ENCODE measurements at regions not wholly inside any gene's neighbourhood (a gene's known extent, or its start where the extent isn't known, plus 50 kb on each side); places are given as distances from the start of the nearest gene placed in this dataset.

DNA sequence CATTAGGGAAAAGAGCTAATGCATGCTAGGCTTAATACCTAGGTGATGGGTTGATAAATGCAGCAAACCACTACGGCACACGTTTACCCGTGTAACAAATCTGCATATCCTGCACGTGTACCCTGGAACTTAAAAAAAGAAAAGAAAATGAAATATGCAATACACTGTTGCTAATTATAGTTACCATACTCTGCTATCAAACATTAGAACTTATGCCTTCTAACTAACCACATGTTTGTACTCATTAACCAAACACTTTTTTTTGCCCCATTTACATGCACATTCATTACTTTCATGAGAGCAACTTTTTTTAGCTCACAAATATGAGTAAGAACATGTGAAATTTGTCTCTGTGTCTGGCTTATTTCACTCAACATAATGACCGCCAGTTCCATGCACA is 253.1 kb downstream of the CGGBP1 start:
- Histone ChIP-seq H3K4me1 (no peaks in the 10 kb centered on the region), H3K36me3 (ENCODE audit: control insufficient read depth, insufficient read depth, low read length) (no peaks in the 10 kb centered on the region), H3K9me3 (no peaks in the 10 kb centered on the region), H3K4me3 (ENCODE audit: low read depth, low read length) (no peak overlapping the region), H3K27me3 (replicated peaks; ENCODE audit: control insufficient read depth, insufficient read depth, low read length) (no peaks in the 10 kb centered on the region)
- no peaks in the 10 kb centered on the region for H3K36me3 Mint-ChIP-seq (ENCODE audit: insufficient read depth, unreplicated experiment)
- no peak overlapping the region for H3K4me3 Mint-ChIP-seq (ENCODE audit: unreplicated experiment)
- ChIA-PET POLR2A (no interaction called here), CTCF (no interaction called here)
- no peak for DNase-seq
- peaks cover 5% of the 10 kb centered on the region for H3K27me3 Mint-ChIP-seq (ENCODE audit: insufficient read depth, unreplicated experiment)
- BruUV-seq (replicated peaks): no TSS peak
- H3K4me1 Mint-ChIP-seq (ENCODE audit: low read depth, unreplicated experiment): no peaks in the 10 kb centered on the region
- TF ChIP-seq, protein P1, sequence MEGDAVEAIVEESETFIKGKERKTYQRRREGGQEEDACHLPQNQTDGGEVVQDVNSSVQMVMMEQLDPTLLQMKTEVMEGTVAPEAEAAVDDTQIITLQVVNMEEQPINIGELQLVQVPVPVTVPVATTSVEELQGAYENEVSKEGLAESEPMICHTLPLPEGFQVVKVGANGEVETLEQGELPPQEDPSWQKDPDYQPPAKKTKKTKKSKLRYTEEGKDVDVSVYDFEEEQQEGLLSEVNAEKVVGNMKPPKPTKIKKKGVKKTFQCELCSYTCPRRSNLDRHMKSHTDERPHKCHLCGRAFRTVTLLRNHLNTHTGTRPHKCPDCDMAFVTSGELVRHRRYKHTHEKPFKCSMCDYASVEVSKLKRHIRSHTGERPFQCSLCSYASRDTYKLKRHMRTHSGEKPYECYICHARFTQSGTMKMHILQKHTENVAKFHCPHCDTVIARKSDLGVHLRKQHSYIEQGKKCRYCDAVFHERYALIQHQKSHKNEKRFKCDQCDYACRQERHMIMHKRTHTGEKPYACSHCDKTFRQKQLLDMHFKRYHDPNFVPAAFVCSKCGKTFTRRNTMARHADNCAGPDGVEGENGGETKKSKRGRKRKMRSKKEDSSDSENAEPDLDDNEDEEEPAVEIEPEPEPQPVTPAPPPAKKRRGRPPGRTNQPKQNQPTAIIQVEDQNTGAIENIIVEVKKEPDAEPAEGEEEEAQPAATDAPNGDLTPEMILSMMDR (IDR thresholded peaks at IDR 0.05; ENCODE audit: insufficient read depth in 1 of 2, low read depth in 1 of 2, low read length in 1 of 2, severe bottlenecking in 1 of 2, unreplicated experiment in 1 of 2): no peak
- H3K27ac Mint-ChIP-seq (ENCODE audit: unreplicated experiment): no peak overlapping the region
- intact Hi-C loops (cut with micrococcal nuclease; ENCODE audit: unreplicated experiment): no loop called here
- H3K9me3 Mint-ChIP-seq (ENCODE audit: unreplicated experiment): no peaks in the 10 kb centered on the region

DNA sequence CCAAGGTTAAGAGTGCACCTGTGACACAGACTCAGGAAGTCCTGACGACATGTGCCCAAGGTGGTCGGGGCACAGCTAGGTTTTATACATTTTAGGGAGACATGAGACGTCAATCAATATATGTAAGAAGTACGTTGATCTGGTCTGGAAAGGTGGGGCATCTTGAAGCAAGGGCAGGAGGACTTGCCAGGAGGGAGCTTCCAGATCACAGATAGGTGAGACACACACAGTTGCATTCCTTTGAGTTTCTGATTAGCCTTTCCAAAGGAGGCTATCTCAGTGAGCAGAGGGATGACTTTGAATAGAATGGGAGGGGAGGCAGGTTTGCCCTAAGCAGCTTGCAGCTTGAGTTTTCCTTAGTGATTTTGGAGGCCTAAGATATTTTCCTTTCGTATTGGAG is 257.4 kb downstream of the CGGBP1 start:
- intact Hi-C loops (cut with micrococcal nuclease; ENCODE audit: unreplicated experiment): no loop called here
- POLR2A ChIA-PET: no interaction called here

DNA sequence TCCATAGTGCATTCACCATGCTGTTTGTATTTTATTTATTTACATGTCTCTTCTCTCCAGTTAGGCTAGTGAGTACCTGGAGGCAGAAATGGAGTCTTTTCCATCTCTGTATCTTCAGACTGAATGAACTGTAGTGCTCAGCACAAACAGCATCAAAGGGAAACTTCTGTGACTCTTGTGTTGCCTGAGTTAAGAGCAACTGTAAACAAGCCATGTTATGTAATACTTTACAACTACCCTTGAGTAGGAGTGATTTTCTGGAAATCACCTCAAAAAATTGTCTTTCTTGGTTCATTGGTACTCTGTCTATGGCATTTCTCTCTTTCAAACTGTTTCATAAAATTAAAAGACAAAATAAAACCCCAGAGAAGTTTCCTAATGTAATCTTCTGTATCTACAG is 258.3 kb downstream of the CGGBP1 start:
- Mint-ChIP-seq H3K4me1 (ENCODE audit: low read depth, unreplicated experiment) (no peaks in the 10 kb centered on the region), H3K27ac (ENCODE audit: unreplicated experiment) (no peak overlapping the region), H3K27me3 (ENCODE audit: insufficient read depth, unreplicated experiment) (peaks cover 21% of the 10 kb centered on the region), H3K4me3 (ENCODE audit: unreplicated experiment) (no peak overlapping the region), H3K9me3 (ENCODE audit: unreplicated experiment) (no peaks in the 10 kb centered on the region), H3K36me3 (ENCODE audit: insufficient read depth, unreplicated experiment) (no peaks in the 10 kb centered on the region)
- intact Hi-C loops (cut with micrococcal nuclease; ENCODE audit: unreplicated experiment): no loop called here
- H3K4me1 ChIP-seq: no peaks in the 10 kb centered on the region
- H3K36me3 ChIP-seq (ENCODE audit: control insufficient read depth, insufficient read depth, low read length): no peaks in the 10 kb centered on the region
- H3K4me3 ChIP-seq (ENCODE audit: low read depth, low read length): no peak overlapping the region
- no peaks in the 10 kb centered on the region for H3K27me3 ChIP-seq (replicated peaks; ENCODE audit: control insufficient read depth, insufficient read depth, low read length)
- CTCF ChIA-PET: no interaction called here
- H3K9me3 ChIP-seq: no peaks in the 10 kb centered on the region
- DNase-seq: no peak
- BruUV-seq (replicated peaks): no TSS peak
- POLR2A ChIA-PET: no interaction called here
- TF ChIP-seq, protein P1 (IDR thresholded peaks at IDR 0.05; ENCODE audit: insufficient read depth in 1 of 2, low read depth in 1 of 2, low read length in 1 of 2, severe bottlenecking in 1 of 2, unreplicated experiment in 1 of 2): no peak

More for the DNA sequence above, 257.4 kb downstream of the CGGBP1 start:
- no peaks in the 10 kb centered on the region for H3K9me3 Mint-ChIP-seq (ENCODE audit: unreplicated experiment)
- TF ChIP-seq, protein P1 (IDR thresholded peaks at IDR 0.05; ENCODE audit: insufficient read depth in 1 of 2, low read depth in 1 of 2, low read length in 1 of 2, severe bottlenecking in 1 of 2, unreplicated experiment in 1 of 2): no peak
- H3K27me3 ChIP-seq (replicated peaks; ENCODE audit: control insufficient read depth, insufficient read depth, low read length): no peaks in the 10 kb centered on the region
- H3K27ac Mint-ChIP-seq (ENCODE audit: unreplicated experiment): no peak overlapping the region
- no TSS peak for BruUV-seq (replicated peaks)
- H3K4me3 Mint-ChIP-seq (ENCODE audit: unreplicated experiment): no peak overlapping the region
- H3K36me3 Mint-ChIP-seq (ENCODE audit: insufficient read depth, unreplicated experiment): no peaks in the 10 kb centered on the region
- no peaks in the 10 kb centered on the region for H3K4me1 ChIP-seq
- H3K36me3 ChIP-seq (ENCODE audit: control insufficient read depth, insufficient read depth, low read length): no peaks in the 10 kb centered on the region
- no peaks in the 10 kb centered on the region for H3K9me3 ChIP-seq
- DNase-seq: no peak
- no peaks in the 10 kb centered on the region for H3K4me1 Mint-ChIP-seq (ENCODE audit: low read depth, unreplicated experiment)
- H3K27me3 Mint-ChIP-seq (ENCODE audit: insufficient read depth, unreplicated experiment): peaks cover 15% of the 10 kb centered on the region
- CTCF ChIA-PET: no interaction called here
- no peak overlapping the region for H3K4me3 ChIP-seq (ENCODE audit: low read depth, low read length)

Data from Caco-2 (cell line).